GM12878 (cell line): ENCODE measurements at regions not wholly inside any gene's neighbourhood (a gene's known extent, or its start where the extent isn't known, plus 50 kb on each side); places are given as distances from the start of the nearest gene placed in this dataset.

Experiments used
- ATAC-seq: fragments of 200-7000 bp; cut with Tn5 transposase; 3 replicates; pipeline ENCODE4 v1.9.1; 2020; ENCODE audit warnings: mild to moderate bottlenecking, moderate library complexity
- BruUV-seq: library from RNA; stranded (reverse); fragments of 400-500 nt; replicated peaks from 2 replicates; lab custom pipeline; 2021; lab: Mats Ljungman, UMichigan
- CTCF ChIA-PET: fragments of 300-600 bp; sonication (Branson Sonifier 250); formaldehyde crosslinking; extraction: SDS; loops from one replicate; lab custom pipeline; 2021; ENCODE audit warnings: inconsistent platforms; lab: Yijun Ruan, JAX
- POLR2A ChIA-PET: fragments of 350-600 bp; formaldehyde crosslinking; extraction: SDS; loops from one replicate; lab custom pipeline; 2021; ENCODE audit warnings: inconsistent platforms; lab: Charles Lee
- RAD21 ChIA-PET: fragments of 300-600 bp; sonication (Branson Sonifier 250); formaldehyde crosslinking; loops from one replicate; lab custom pipeline; 2023; ENCODE audit warnings: antibody characterized with exemption; ENCODE audit not compliant: unreplicated experiment; lab: Charles Lee
- SMC1A ChIA-PET: fragments of 300-600 bp; sonication (Branson Sonifier 250); formaldehyde crosslinking; loops from one replicate; lab custom pipeline; 2023; ENCODE audit not compliant: unreplicated experiment, uncharacterized antibody; lab: Charles Lee
- DNase-seq: peaks from one replicate; pipeline ENCODE4 v3.0.0-alpha.2; 2011; ENCODE audit warnings: low read depth, low spot score
- FAIRE-seq: peaks from 3 replicates; lab custom pipeline; 2011; peaks lifted over from hg19 to GRCh38; lab: Jason Lieb, UNC
- H2AFZ ChIP-seq: 2 replicates; pipeline ENCODE4 v1.6.0; 2011; ENCODE audit warnings: low read depth, low read length, control low read depth; ENCODE audit not compliant: control insufficient read depth
- H3K27ac ChIP-seq: 2 replicates; pipeline ENCODE4 v1.5.1; 2011; ENCODE audit warnings: control low read depth; ENCODE audit not compliant: control insufficient read depth, insufficient read depth
- H3K27me3 ChIP-seq, 2 experiments: replicated peaks in 1 of 2; 2 replicates each; pipeline versions ENCODE4 v1.6.0 to v1.6.1; 2011; ENCODE audit warnings: low read length in 1 of 2; ENCODE audit not compliant: control insufficient read depth in 2 of 2, insufficient read depth in 2 of 2
- H3K36me3 ChIP-seq, 2 experiments: 2 replicates each; pipeline ENCODE4 v1.5.1; 2011; ENCODE audit warnings: low read length in 1 of 2; ENCODE audit not compliant: control insufficient read depth in 2 of 2, insufficient read depth in 2 of 2
- H3K4me1 ChIP-seq: 2 replicates; pipeline ENCODE4 v1.6.1; 2011; ENCODE audit warnings: mild to moderate bottlenecking, low read length, moderate library complexity, mixed read lengths; ENCODE audit not compliant: control insufficient read depth, insufficient read depth
- H3K4me2 ChIP-seq: 2 replicates; pipeline ENCODE4 v1.6.0; 2011; ENCODE audit warnings: control low read depth; ENCODE audit not compliant: control insufficient read depth, insufficient read depth
- H3K4me3 ChIP-seq: fragments of 200-600 bp; sonication (generic); 2 replicates; pipeline ENCODE4 v1.5.1; 2016
- H3K79me2 ChIP-seq: 2 replicates; pipeline ENCODE4 v1.6.0; 2011; ENCODE audit warnings: low read length; ENCODE audit not compliant: control insufficient read depth, insufficient read depth
- H3K9ac ChIP-seq: 2 replicates; pipeline ENCODE4 v1.8.0; 2011; ENCODE audit warnings: low read length, control low read depth, mixed read lengths; ENCODE audit not compliant: control insufficient read depth, insufficient read depth
- H3K9me3 ChIP-seq: replicated peaks from 3 replicates; pipeline ENCODE4 v1.5.1; 2011; ENCODE audit warnings: mild to moderate bottlenecking, low read length; ENCODE audit not compliant: control insufficient read depth, insufficient read depth
- H4K20me1 ChIP-seq: 2 replicates; pipeline ENCODE4 v1.6.0; 2011; ENCODE audit not compliant: control insufficient read depth, insufficient read depth
- MTA2 ChIP-seq: fragments of 450-650 bp; IDR thresholded peaks from 2 replicates; pipeline ENCODE4 v1.6.1; 2016; ENCODE audit warnings: low read depth, mild to moderate bottlenecking, moderate library complexity
- POLR2AphosphoS5 ChIP-seq: IDR thresholded peaks from 2 replicates; pipeline ENCODE4 v1.6.1; 2011; ENCODE audit warnings: mild to moderate bottlenecking, low read length, inconsistent platforms
- POU2F2 ChIP-seq: IDR thresholded peaks from 3 replicates; pipeline ENCODE4 v1.6.1; 2011; ENCODE audit warnings: low read depth, mild to moderate bottlenecking, low read length, borderline replicate concordance
- USF1 ChIP-seq: IDR thresholded peaks from 2 replicates; pipeline ENCODE4 v1.6.1; 2011; ENCODE audit warnings: borderline replicate concordance, low read depth, mild to moderate bottlenecking, moderate library complexity, mixed read lengths, low read length; ENCODE audit not compliant: insufficient read depth; ENCODE audit errors: extremely low read length
- WRNIP1 ChIP-seq: IDR thresholded peaks from 2 replicates; pipeline ENCODE4 v1.6.1; 2011; ENCODE audit warnings: low read depth, low read length, improper control_type of control experiment, borderline replicate concordance
- ZBED1 ChIP-seq: IDR thresholded peaks from 2 replicates; pipeline ENCODE4 v1.6.1; 2016; ENCODE audit warnings: borderline replicate concordance
- WGBS: methylation state at CpG from one replicate; pipeline ENCODE4 v1.1.6; 2016; ENCODE audit warnings: low lambda C conversion rate; ENCODE audit not compliant: insufficient replicate concordance, insufficient coverage; ENCODE audit errors: missing lambda C conversion rate; 5-methylcytosine and 5-hydroxymethylcytosine counted together
- in situ Hi-C: fragments of 300-500 bp; cut with MboI; formaldehyde crosslinking; loops from 9 replicates; pipeline ENCODE4 v1.14.3; 2018; ENCODE audit warnings: mixed read lengths
- intact Hi-C: fragments of 100-400 bp; cut with micrococcal nuclease; formaldehyde crosslinking; loops from one replicate; pipeline ENCODE4 v1.14.2; 2022; ENCODE audit not compliant: unreplicated experiment
- TF ChIP-seq, protein P1 (sequence below): IDR thresholded peaks from 2 replicates; pipeline ENCODE4 v1.6.1; 2012; ENCODE audit warnings: mild to moderate bottlenecking, low read depth, low read length
- TF ChIP-seq, protein P2 (sequence below): fragments of 450-650 bp; IDR thresholded peaks from 2 replicates; pipeline ENCODE4 v1.6.1; 2018; ENCODE audit warnings: borderline replicate concordance, mild to moderate bottlenecking; ENCODE audit not compliant: partially characterized antibody
- TF ChIP-seq, protein P3 (sequence below): fragments of 450-650 bp; formaldehyde crosslinking; IDR thresholded peaks from 2 replicates; pipeline ENCODE4 v1.5.0; 2022; ENCODE audit warnings: mild to moderate bottlenecking, missing genetic modification characterization
- TF ChIP-seq, protein P4 (sequence below): fragments of 450-650 bp; formaldehyde crosslinking; IDR thresholded peaks from 2 replicates; pipeline ENCODE4 v1.4.0; 2022; ENCODE audit warnings: mild to moderate bottlenecking, moderate library complexity

- H3K4me2 ChIP-seq: no peak overlapping the region
- SMC1A ChIA-PET: no interaction called here
- no peak for DNase-seq
- TF ChIP-seq, protein P1, sequence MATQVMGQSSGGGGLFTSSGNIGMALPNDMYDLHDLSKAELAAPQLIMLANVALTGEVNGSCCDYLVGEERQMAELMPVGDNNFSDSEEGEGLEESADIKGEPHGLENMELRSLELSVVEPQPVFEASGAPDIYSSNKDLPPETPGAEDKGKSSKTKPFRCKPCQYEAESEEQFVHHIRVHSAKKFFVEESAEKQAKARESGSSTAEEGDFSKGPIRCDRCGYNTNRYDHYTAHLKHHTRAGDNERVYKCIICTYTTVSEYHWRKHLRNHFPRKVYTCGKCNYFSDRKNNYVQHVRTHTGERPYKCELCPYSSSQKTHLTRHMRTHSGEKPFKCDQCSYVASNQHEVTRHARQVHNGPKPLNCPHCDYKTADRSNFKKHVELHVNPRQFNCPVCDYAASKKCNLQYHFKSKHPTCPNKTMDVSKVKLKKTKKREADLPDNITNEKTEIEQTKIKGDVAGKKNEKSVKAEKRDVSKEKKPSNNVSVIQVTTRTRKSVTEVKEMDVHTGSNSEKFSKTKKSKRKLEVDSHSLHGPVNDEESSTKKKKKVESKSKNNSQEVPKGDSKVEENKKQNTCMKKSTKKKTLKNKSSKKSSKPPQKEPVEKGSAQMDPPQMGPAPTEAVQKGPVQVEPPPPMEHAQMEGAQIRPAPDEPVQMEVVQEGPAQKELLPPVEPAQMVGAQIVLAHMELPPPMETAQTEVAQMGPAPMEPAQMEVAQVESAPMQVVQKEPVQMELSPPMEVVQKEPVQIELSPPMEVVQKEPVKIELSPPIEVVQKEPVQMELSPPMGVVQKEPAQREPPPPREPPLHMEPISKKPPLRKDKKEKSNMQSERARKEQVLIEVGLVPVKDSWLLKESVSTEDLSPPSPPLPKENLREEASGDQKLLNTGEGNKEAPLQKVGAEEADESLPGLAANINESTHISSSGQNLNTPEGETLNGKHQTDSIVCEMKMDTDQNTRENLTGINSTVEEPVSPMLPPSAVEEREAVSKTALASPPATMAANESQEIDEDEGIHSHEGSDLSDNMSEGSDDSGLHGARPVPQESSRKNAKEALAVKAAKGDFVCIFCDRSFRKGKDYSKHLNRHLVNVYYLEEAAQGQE: no peak
- TF ChIP-seq POU2F2: no peak
- TF ChIP-seq ZBED1: no peak
- no peak for TF ChIP-seq USF1
- no peak for TF ChIP-seq WRNIP1
- TF ChIP-seq MTA2: no peak
- TF ChIP-seq, protein P2, sequence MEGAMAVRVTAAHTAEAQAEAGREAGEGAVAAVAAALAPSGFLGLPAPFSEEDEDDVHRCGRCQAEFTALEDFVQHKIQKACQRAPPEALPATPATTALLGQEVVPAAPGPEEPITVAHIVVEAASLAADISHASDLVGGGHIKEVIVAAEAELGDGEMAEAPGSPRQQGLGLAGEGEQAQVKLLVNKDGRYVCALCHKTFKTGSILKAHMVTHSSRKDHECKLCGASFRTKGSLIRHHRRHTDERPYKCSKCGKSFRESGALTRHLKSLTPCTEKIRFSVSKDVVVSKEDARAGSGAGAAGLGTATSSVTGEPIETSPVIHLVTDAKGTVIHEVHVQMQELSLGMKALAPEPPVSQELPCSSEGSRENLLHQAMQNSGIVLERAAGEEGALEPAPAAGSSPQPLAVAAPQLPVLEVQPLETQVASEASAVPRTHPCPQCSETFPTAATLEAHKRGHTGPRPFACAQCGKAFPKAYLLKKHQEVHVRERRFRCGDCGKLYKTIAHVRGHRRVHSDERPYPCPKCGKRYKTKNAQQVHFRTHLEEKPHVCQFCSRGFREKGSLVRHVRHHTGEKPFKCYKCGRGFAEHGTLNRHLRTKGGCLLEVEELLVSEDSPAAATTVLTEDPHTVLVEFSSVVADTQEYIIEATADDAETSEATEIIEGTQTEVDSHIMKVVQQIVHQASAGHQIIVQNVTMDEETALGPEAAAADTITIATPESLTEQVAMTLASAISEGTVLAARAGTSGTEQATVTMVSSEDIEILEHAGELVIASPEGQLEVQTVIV: no peak
- TF ChIP-seq POLR2AphosphoS5: no peak
- TF ChIP-seq, protein P3, sequence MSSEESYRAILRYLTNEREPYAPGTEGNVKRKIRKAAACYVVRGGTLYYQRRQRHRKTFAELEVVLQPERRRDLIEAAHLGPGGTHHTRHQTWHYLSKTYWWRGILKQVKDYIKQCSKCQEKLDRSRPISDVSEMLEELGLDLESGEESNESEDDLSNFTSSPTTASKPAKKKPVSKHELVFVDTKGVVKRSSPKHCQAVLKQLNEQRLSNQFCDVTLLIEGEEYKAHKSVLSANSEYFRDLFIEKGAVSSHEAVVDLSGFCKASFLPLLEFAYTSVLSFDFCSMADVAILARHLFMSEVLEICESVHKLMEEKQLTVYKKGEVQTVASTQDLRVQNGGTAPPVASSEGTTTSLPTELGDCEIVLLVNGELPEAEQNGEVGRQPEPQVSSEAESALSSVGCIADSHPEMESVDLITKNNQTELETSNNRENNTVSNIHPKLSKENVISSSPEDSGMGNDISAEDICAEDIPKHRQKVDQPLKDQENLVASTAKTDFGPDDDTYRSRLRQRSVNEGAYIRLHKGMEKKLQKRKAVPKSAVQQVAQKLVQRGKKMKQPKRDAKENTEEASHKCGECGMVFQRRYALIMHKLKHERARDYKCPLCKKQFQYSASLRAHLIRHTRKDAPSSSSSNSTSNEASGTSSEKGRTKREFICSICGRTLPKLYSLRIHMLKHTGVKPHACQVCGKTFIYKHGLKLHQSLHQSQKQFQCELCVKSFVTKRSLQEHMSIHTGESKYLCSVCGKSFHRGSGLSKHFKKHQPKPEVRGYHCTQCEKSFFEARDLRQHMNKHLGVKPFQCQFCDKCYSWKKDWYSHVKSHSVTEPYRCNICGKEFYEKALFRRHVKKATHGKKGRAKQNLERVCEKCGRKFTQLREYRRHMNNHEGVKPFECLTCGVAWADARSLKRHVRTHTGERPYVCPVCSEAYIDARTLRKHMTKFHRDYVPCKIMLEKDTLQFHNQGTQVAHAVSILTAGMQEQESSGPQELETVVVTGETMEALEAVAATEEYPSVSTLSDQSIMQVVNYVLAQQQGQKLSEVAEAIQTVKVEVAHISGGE (CRISPR knock-in tag): no peak
- TF ChIP-seq, protein P4, sequence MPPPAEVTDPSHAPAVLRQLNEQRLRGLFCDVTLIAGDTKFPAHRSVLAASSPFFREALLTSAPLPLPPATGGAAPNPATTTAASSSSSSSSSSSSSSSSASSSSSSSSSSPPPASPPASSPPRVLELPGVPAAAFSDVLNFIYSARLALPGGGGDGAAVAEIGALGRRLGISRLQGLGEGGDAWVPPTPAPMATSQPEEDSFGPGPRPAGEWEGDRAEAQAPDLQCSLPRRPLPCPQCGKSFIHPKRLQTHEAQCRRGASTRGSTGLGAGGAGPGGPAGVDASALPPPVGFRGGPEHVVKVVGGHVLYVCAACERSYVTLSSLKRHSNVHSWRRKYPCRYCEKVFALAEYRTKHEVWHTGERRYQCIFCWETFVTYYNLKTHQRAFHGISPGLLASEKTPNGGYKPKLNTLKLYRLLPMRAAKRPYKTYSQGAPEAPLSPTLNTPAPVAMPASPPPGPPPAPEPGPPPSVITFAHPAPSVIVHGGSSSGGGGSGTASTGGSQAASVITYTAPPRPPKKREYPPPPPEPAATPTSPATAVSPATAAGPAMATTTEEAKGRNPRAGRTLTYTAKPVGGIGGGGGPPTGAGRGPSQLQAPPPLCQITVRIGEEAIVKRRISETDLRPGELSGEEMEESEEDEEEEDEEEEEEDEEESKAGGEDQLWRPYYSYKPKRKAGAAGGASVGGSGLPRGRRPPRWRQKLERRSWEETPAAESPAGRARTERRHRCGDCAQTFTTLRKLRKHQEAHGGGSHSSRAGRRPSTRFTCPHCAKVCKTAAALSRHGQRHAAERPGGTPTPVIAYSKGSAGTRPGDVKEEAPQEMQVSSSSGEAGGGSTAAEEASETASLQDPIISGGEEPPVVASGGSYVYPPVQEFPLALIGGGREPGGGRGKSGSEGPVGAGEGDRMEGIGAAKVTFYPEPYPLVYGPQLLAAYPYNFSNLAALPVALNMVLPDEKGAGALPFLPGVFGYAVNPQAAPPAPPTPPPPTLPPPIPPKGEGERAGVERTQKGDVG (CRISPR knock-in tag): no peak
- intact Hi-C loops (no loop called here), in situ Hi-C loops (no loop called here)
- no TSS peak for BruUV-seq
- no peak overlapping the region for H2AFZ ChIP-seq
- WGBS: 55% methylated on average over 12 of the region's 12 CpGs
- H3K9ac ChIP-seq: no peak overlapping the region
- no peaks in the 10 kb centered on the region for H3K79me2 ChIP-seq
- no peak for FAIRE-seq
- H3K36me3 ChIP-seq: no peaks in the 10 kb centered on the region
- CTCF ChIA-PET: no interaction called here
- RAD21 ChIA-PET: no interaction called here
- no peak overlapping the region for H3K27ac ChIP-seq
- H3K27me3 ChIP-seq: no peaks in the 10 kb centered on the region; a peak in 1 of 4 replicates
- no peaks in the 10 kb centered on the region for H4K20me1 ChIP-seq
- ATAC-seq: no peak
- no peak overlapping the region for H3K4me3 ChIP-seq
- H3K9me3 ChIP-seq: no peaks in the 10 kb centered on the region; the same call in 2 of the 3 replicates
- H3K4me1 ChIP-seq: no peaks in the 10 kb centered on the region
- POLR2A ChIA-PET: interaction anchor here (0.7 kb wide), 1 partner anchor 14 kb away, joined by 4 read pairs; no protein-coding TSS in a partner anchor
These were observed 555.4 kb downstream of the BCOR start for GRCh38 chrX:39542316-39542715.
